ENCODE measurements at regions not wholly inside any gene's neighbourhood (a gene's known extent, or its start where the extent isn't known, plus 50 kb on each side); places are given as distances from the start of the nearest gene placed in this dataset.

DNA sequence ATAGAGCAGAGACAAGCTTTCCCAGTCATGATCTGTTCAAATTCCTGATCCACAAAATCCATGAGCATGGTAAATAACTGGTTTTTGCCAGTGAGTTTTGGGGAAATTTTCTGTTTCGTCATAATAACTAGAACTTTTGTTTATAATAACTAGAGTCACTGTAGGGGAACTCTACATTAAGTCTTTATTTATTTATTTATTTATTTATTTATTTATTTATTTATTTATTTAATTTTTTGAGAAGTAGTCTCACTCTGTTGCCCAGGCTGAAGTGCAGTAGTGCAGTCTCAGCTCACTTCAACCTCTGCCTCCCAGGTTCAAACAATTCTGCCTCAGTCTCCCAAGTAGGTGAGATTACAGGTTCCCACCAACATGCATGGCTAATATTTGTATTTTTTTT, 1106.8 kb downstream of the AMY1C start:
- DNase-seq: no peak

DNA sequence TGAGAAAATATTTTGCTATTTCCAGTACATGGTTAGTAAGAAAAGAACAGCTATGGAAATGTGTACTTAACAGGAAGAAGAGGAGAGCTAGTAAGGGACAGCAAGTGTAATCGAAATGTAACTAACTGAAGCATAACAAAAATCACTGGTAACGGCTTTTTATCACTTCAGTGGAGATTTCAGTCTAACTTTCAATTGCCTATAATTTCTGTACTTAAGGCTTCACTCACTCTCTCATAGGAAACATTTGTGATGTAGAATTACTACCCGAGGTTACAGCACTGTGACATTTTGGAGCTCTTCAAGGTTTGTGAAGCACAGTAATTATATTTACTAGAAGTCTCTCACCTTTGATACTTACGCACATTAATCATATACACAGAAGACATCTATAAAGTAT, 1119.1 kb downstream of the AMY1C start:
- DNase-seq: no peak

DNA sequence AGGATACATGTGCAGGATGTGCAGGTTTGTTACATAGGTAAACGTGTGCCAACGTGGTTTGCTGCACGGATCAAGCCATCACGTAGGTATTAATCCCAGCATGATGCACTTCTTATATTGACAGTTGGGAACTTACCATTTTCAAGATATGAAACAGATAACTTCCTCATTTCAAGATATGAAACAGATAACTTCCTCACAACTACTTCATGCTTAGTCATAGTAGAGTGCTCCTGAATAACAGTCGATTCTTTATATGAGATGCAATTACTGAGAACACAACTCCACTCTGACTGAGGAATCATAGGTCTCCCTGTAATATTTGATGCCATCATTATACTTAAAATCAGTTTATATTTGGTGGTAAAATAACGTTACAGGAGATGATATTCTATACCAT, 1124.3 kb downstream of the AMY1C start:
- DNase-seq: no peak

DNA sequence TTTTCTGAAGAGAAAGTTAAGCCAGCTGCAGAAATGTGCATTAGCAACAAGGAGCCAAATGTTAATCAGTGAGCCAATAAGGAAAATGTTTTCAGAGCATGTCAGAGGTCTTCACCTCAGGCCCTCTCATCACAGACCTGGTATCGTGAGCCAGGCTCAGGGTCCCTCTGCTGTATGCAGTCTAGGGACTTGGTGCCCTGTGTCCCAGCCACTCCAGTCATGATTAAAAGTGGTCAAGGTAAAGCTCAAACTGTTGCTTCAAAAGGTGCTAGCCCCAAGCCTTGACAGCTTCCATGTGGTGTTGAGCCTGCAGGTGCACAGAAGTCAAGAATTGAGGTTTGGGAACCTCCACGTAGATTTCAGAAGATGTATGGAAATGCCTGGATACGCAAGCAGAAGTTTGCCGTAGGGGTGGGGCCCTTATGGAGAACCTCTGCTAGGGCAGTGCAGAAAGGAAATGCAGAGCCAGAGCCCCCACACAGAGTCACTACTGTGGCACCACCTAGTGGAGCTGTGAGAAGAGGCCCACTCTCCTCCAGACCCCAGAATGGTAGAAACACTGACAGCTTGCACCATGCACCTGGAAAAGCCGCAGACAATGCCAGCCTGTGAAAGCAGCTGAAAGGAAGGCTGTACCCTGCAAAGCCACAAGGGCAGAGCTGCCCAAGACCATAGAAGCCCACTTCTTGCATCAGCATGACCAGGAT, 1128.7 kb downstream of the AMY1C start:
- DNase-seq: no peak

DNA sequence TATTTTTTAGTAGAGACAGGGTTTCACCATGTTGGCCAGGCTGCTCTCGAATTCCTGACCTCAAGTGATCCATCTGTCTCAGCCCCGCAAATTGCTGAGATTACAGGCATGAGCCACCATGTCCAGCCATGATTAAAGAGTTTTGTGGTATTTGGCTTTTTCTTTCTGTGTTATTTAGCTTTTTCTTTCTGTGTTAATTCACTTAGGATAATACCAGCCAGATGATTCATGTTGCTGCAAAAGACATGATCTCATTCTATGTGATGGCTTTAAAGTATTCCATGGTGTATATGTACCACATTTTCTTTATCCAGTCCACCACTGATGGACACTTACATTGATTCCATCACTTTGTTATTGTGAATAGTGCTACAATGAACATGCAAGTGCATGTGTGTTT, 1135.2 kb downstream of the AMY1C start:
- DNase-seq: no peak

DNA sequence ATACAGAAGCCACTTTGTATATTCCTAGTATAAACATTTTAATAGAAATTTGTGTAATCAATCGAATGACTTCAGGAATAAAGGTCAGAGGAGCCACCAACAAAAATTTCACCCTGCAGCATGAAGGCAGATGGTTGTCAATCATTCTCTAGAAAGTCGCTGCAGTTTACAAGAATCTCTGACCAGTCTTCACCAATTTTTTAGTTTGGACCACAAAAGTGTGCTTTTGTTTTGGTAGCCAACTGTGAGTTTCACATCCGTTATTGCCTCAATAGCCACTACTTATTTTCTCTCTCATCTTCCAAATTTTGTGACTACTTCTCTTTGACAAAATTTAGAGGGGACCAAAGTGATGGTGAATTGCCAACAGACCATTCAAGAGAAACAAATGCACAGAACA, 1155.6 kb downstream of the AMY1C start:
- DNase-seq: no peak

DNA sequence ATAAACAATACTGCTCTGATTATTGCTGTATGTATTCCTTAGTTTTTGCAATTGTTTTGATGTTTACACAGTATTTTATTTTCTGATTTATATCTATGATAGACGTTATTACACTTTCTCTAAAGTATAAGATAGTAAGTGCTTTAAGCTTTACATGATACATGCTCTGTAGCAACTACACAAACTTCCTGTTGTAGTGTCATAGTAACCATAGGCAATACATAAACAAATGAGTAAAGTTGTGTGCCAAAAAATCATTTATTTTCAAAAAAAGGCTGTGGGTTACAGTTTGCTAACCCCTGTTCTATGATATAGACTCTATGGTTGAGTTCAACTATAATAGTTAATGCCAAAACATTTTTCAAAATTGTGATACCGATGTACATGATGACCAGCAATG, 1156.4 kb downstream of the AMY1C start:
- no peak for DNase-seq

DNA sequence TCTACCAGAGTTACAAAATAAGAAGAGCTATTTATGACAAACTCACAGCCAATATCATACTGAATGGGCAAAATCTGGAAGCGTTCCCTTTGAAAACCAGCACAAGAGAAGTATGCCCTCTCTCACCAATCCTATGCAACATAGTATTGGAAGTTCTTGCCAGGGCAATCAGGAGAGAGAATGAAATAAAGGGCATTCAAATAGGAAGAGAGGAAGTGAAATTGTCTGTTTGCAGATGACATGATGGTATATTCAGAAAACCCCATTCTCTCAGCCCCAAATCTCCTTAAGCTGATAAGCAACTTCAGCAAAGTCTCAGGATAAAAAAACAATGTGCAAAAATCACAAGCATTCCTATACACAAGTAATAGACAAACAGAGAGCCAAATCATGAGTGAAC, 1169.5 kb downstream of the AMY1C start:
- DNase-seq: no peak

DNA sequence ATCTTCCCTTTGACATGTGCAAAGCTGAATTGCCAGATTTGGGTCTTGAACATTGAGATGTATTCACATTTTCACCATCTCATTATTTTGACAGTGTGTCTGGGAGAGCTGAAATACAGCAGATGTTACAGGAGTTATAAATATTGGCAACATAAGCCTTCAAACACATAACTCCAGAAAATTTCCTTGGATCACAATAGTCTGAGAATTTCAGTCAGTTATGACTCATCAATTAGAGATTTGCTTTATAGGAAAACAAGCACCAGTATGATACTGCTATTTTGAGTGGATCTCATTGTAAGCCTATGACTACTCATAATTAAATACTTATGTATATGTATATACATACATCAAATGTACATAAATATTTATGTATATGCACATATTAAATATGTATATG, 1171.8 kb downstream of the AMY1C start:
- DNase-seq: peak; percentile 2

DNA sequence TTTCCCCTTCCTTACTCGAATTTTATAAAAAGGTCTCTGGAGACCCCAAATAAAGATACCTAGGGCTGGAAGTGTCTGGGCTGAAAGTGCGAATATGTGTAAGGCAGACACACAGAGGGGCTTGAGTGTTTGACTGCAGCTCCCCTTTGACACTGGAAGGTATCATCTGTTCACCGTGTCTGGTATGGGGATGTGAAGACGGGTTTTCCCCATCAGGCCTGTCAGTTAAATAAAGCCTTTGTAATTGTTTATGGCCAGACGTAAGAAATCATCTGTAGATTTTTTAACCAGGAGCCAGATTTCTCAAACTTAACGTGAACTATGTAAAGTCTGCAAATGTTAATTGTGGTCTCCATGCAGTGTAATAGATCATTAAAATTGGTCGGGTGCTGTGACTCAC, 1173.4 kb downstream of the AMY1C start:
- DNase-seq: no peak

DNA sequence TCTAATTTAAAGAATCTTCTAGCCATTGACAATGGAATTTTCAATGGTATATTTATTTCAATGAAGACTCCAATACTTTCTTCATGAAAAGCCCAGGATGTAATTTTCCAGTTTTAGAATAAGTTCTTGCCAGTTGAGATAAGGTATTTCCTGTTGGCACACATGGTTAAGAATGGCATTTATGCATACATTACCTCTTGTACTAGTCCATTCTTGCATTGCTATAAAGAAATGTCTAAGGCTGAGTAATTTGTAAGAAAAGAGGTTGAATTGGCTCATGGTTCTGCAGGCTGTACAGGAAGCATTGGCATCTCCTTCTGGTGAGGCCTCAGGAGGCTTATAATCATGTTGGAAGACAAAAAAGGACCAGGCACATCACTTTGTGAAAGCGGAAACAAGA, 1179.6 kb downstream of the AMY1C start:
- no peak for DNase-seq

DNA sequence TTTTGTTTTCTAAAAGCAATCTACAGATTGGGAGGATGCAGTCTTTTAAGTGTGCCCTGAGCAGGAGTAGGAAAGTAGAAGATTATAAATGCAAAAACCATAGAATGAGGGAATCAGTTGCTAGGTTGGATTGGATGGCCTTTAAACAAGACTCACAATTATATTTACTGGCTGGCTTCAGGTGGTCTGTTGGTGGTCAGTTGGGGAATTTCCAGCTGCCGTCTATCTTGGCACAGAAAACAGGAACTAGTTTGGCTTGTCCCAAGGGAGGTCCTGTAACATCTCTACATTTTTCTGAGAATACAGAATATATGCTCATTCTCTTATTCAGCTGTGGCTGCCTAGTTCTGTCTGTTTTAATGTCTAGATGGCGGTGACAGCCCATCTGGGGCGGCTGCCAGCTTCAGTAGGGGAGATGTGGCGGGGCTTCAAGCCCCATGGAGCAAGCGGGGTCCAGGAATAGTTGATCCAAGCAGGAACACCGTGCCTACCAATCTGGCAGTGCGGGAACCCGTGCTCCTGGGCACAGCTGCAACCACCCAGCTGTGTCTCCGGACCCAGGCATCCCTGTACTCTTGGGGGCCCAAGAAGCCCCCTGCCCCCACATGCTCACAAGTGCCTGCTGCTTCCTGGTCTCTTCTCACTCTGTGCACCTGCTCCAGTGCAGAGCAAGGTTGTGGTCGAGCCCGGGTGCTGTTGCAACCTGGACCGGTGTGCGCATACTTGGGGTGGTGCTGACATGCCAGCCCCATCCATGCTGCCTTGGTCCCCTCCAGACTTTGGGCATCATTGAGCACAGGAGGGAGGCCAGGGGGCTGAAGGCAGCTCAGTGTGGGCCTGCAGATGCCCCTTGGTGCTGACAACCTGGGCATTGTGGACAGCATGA, 1182.6 kb downstream of the AMY1C start:
- no peak for DNase-seq

DNA sequence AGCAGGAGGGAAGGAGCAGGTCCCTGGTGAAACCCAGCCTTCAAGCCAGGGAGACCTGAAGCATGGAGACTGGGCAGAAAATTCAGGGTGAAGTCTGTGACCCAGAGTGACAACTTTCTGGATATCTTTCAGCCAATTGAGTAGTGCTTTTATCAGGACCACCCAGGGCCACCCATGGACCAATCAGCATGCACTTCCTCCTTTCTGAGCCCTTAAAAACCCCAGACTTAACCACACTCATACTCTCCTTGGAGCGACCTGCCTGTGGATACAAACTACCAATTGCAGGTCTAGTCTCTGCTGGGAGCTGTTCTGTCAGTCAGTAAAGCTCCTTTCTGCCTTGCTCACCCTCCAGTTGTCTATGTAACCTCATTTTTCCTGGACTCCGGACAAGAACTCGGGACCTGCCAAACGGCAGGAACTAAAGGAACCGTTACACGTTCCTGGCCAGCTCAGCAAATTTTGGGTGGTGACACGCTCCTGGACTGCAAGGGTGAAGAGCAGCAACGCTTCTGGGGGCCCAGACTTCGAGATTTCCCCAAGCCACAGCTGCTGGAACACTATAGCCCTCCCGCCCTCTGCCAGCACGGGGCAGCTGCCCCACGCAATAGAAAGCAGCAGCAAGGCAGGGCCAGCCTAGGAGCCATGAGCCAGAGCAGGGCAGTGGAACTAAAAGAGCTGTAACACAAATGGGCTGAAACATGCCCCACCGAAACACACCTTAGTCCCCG, 1183.4 kb downstream of the AMY1C start:
- no peak for DNase-seq

DNA sequence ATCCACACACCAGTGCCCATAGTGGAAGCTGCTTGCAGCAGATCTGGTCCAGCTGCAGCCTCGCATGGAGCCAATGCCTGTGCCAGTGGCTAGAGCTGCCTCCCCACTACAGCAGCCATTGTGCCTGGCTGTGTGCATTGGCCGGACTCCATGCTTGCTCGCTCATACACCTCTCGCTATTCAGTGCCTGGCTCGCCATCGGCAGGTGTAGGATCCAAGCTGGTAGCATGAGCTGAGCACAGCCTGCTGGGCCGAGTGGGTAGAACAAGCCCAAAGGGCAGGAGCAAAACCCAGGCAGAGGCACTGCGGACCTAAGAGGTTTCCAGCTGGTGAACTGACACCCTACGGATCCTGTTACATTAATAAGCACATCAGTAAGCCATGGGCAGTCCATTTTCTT, 1184.1 kb downstream of the AMY1C start:
- DNase-seq: no peak

DNA sequence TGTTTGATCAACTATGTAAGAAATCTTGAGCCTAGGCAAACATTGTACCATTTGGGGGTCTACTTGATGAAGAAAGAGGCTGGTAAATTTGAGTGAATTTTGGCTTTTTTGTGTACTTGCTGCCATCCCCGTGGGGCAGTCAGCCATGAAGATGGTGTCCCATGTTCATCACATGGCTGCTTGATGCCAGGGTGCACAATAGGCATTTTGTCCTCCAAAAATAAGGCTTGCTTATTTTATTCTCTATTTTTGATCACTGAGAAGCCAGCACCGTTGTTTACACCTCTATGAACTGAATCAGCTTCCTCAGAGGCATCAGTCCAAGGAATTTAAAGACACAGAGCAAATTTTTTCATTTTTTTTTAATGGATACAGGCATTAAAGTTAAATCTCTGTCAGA, 1195.7 kb downstream of the AMY1C start:
- no peak for DNase-seq

DNA sequence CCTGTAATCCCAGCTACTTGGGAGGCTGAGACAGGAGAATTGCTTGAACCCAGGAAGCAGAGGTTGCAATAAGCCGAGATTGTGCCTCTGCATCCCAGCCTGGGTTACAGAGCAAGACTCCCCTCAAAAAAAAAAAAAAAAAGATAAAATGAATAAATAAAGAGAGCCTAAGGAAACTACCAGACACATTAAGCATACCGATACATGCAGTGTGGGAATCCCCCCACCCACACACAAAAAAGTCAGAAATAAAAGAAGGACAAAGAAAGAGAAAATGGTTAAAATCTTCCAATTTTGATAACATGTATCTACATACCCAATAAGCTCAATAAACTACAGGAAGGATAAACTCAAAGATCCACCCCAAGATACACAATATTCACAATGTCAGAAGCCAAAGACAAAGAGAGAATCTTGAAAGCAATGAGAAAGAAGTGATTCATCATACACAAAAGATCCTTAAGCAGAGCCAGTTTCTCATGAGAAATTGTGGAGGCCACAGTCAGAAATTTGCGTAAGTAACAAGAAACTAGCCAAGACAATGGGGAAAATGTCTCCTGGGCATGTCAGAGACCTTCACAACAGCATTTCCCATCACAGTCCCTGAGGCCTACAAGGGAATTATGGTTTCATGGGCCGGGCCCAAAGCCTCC, 1197.0 kb downstream of the AMY1C start:
- no peak for DNase-seq

DNA sequence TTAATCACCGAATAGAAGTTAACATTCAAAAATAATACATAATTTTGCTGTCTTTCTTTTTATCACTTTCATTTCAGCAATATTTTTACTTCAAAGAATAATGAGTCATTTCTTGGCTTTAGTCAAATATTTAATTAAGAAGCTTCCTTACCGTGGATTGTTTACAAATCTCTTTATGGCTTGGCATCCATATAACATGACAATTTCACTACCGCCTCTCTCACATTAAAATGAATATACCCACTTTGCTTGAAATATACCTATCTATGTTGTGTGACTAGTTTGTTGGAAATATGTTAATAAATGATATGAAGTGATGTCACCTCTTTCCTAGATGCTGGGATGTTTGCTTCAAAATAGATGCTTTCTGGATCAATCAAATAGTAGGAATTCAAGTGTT, 1203.9 kb downstream of the AMY1C start:
- DNase-seq: no peak

DNA sequence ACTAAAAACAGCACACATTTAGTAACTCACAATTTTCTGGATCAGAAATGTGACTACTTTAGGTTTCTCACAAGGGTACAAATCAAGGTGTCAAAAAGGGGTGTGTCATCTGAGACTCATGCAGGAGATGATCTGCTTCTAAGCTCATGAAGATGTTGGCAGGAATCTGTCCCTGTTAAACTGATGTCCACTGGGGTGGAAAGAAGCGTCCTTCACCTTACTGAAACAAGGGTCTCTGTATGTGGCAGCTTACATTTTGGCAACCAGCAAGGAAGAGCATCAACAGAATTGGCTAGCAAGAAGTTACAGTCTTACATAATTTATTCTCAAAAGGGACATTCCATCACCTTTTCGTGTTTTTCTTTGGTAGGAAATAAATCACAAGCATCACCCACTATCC, 1223.8 kb downstream of the AMY1C start:
- DNase-seq: peak; percentile 87

DNA sequence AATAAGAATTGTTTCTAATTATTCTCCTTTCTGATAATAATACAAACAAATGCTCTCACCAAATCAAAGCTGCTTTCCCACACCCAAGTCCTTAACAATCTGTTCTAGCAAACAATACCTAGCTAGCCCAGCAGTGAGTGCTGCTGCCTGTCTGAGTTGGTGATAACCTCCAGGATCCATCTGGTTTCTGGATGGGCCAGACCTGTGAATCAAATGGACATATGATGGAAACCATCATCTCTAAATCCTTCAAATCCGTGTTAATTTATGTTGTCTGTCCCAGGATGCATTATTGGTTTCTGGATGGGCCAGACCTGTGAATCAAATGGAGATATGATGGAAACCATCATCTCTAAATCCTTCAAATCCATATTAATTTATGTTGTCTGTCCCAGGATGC, 1230.0 kb downstream of the AMY1C start:
- no peak for DNase-seq

DNA sequence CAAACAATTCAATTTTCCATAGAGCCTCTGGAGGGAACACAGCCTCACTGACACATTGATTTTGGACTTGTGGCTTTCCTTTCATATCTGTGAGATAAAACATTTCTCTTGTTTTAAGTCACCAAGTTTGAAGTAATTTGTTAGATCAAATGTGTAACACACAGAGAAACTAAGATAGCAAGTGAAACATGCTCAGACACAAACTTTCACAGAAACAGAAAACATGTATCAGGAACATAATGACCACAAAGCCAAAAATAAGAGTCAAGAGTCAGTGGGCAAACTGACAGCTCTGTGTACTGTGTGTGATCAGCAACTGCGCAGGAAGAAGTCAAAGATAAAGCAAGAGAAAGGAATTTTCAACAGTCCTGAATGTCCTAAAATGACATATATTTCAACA, 1237.5 kb downstream of the AMY1C start:
- no peak for DNase-seq

DNA sequence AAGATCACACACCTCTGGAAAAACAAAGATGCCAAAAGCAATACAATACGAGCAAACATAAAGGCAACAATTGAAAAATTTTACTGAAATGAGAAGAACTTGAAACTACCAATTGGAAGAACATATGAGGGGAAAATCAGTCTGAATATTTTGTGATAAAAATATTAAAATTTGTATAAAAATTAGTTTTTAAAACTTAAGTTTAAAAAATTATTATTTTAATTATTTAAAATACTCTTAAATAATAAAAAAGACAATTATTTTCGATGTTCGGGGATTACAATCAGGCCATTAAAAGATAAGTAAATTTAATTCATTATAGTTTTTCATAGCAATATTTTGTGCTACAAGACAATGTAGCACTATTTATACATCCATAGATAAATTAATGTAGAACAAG, 1239.3 kb downstream of the AMY1C start:
- no peak for DNase-seq

DNA sequence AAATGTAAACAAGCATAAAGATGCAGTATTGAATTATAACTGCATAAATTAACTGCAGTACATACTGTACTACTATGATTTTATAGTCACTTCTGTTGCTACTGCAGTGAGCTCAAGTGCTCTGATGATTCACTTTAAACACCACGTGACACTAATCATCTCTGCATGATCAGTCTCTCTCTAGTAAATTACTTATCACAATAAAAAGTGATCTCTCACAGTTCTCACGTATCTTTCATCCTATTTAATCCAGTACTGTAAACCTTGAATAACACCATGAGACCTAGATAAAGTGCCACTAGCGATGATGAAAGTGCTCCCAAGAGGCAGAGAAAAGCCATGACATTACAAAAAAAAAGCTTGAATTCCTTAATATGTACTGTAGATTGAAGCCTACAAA, 1242.0 kb downstream of the AMY1C start:
- DNase-seq: peak; percentile 31

DNA sequence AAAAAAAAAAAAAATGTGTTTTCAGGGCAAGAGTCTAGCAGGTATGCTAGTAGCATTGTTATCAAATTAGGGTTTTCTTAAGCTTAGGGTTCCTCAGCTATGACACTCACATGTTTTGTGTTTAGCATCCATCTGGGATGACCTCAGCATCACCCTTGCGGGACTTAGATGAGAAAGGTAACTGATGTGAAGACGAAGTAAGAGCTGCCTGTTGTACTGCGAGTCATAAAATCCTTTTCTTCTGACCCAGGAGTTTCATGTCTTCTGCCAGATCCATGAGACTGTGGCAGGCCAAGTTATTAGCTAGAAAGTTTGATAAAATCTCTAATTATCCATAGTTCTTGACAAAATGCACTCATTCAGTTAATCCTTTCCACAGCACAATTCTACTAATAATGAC, 1251.1 kb downstream of the AMY1C start:
- DNase-seq: no peak

All from eye (tissue), 1 donor.